Myocyte (in vitro differentiated cells): ENCODE measurements at regions not wholly inside any gene's neighbourhood (a gene's known extent, or its start where the extent isn't known, plus 50 kb on each side); places are given as distances from the start of the nearest gene placed in this dataset.
"Not testable (repeated sequence)": the region's sequence is repeated elsewhere in the genome, so short reads cannot be mapped to it uniquely, and the experiment has no call there.

ENCODE experiments used
- DNase-seq: peaks from one replicate; pipeline ENCODE4 v3.0.0-alpha.2; 2012; ENCODE audit warnings: low read depth

DNA sequence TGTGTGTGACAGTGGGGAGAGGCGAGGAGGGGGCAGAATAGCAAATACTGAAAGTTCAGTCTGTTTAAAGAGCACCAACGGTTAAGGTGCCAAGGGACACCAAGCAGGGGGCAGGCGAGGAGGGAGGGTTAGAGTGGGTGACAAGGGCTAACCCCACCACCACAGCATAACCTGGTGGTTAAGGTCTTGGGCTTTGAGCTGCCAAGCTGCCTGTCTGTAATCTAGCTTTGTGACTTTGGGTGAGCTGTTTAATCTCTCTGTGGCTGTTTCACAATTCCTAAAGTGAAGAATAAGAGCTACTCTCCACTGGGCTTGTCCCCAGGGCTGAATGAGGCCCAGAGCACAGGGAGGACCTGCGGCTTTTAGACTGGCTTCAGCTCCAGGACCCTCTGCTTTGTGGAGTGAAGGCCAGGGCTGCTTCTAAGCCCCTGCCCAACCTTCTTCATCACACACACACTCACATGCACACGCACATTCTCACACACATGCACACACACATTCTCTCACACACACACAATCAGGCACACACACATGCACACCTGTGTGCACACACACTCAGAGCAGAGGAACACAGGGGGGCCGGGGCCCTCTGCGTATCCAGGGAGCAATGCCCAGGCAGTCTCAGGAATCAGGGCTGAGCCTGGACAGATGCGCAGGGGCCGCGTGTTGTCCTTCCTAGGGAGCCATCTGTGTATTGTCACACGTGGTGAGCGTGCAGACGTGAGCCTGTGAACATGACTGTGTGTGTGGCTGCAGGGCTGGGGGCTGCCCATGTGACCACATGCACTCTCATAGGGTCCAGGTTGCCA lies 101.6 kb upstream of the TARDBP start:
- no peak for DNase-seq

DNA sequence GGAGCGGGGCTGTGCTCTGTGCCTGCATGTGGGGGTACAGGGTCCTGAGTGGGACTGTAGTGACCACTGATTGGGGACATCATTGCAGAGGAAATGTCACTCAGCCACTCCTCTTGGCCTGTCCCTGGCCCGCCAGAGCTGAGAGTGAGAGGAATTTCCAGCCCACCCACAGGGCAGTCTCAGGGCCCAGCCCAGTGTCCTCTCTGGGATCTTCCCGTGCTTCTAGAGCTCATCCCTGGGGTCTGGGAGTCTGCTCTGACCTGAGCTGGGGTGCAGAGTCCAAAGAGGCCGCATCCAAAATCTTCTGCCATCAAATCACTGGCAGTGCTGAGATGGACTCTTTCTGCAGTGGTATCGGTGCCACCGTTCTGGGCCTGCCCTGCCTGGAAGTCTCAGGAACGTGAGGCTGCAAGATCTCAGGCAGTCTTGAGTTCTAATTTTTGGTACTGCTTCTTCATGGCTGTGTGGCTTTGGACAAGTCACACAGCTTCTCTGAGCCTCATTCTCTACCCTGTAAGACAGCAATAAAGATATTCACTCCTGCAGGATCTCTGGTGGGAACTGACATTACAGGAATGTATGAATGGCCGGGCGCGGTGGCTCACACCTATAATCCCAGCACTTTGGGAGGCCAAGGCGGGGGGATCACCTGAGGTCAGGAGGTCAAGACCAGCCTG lies 100.8 kb upstream of the TARDBP start:
- no peak for DNase-seq

DNA sequence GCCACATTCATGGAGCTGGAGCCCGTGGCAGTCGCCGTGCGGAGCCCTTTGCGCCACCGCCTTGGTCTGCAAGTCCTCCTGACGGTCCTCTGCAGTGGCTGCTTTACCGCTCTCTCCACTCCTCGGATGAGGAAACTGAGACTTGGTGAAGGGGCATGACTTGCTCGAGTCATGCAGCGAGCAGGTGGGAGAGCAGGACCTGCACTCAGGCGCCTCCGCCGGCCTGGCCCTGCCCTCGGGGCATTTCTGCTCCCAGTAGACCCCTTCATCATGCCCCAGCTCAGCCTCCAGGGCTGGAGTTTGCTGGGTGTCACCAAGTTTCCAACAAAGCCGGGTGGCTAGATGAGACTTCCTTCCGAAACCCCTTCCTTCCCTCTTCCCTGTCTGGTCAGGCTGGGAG lies 100.0 kb upstream of the TARDBP start:
- DNase-seq, result no peak

DNA sequence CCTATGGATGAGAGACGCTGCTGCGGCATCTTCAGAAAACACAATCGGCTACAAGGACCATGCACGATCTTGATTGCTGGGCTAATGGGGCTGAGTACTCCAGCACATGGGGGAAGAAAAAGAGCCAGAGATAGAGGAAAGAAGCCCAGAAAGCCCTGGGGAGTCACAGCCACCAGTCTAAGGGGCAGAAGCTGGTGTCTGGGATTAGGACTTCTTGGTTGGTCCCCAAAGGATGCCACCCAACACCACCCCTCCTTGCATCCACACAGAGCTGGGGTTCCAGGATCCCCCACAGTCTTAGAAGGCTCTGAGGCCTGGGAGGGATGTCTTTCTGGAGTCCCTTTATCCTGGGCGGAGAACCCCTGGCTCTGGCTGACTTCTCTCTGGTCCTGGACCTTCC lies 98.4 kb upstream of the TARDBP start:
- DNase-seq, result no peak

DNA sequence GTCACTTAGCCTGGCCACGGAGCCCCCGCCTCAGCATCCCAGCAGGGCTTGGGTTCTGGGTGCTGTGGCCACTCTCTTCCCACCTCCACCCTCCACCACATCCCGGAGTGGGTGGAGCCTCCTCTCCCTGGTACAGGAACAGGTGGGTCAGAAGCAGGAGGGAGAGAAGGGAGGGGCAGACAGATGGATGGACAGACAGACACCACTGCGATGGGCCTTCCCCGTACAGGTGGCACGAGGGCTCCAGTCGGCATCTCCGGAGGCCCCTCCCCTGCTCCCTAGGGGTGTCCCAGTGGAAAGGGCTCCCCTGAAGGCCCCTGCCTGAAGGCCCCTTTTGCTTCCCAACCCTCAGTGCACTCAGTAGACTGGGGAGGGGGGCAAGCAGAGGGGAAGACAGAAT lies 96.9 kb upstream of the TARDBP start:
- DNase-seq, result no peak

DNA sequence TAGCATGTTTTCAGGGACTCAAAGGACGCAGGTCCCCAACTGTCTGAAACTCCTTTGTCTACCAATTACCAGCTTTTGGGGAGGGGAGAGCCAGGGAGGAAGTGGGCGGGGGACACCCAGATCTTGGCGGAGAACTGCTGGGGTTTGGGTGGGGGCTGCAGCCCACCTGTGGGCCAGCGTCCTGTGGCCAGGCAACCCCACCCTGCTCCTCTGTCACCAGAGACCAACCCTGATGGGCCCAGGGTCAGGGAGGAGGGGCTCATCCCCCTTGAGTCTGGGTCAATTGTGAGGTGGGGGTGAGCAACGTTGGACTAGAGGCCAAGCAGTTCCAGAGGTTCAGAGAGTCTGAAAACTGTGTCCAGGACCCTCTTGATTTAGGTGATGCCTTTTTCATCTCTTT lies 96.1 kb upstream of the TARDBP start:
- no peak for DNase-seq

DNA sequence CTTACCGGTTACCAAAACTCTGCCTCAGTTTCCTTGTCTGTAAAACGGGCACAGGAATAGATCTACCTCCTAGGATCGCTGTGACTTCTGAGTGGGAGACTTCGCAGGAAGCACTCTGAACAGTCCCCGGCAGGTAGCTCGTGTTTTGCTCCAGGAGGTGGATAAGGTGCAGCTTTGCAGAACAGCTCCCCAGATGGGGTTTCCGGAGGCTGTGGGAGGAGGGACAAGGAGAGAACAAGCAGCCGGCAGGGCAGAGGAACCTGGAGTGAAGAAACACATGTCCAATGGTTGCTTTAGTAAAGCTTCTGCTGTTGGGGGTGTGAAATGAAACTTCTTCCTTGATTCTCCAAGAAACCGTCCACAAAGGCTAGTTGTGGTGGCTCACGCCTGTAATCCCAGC lies 95.5 kb upstream of the TARDBP start:
- DNase-seq, result no peak

DNA sequence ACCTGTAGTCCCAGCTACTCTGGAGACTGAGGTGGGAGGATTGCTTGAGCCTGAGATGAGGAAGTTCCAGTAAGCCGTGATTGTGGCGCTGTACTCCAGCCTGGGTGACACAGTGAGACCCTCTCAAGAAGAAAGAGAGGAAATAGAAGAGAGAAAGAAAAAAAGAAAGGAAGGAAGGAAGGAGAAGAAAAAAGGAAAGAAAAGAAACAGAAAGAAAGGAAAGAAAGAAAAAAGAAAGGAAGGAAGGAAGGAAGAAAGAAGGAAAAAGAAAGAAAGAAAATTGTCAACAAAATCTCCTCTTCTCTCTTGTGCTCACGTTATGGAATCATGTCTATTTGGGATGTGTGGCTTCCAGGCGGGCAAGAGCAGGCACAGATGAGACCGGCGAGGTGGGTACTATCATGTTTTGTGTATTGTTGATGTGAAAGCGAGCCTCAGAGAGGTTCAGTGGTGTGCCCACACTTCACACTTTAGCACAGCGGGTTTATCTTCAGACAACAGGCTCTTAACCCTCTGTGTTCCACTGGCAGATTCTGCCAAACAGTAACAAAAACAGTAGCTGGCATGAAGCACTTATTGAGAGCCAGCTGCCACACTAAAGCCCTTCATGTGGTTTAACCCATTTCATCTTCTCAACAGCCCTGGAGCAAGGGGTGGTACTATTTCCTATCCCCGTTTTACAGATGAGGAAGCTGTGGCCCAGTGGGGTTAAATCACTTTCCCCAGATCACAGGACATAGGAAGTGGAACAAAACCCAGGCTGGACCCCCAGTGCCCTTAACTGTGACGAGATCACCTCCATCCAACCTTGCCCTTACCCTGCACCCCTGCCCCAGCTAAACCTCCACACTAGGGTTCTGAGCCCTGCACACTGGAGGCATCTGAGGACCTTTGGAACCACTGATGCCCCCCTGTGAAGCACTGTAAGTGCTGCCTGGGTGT lies 94.7 kb upstream of the TARDBP start:
- DNase-seq, result peak; percentile 38

DNA sequence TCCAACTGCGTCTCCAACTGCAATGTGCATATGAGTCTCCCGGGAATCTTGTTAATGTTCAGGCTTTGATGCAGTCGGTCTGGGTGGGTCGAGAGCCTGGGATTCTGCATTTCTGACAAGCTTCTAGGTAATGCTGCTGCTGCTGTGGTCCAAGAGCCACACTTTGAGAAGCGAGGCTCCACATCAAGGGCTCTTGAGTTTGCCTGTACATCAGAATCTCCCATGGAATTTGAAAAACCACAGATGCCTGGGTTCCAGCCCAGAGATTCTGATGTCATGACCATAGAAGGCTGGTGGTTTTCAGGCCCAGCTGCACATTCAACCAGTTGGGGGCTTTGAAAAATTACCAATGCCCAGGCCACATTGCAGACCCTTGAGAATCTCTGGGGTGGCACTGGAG lies 93.9 kb upstream of the TARDBP start:
- peak; percentile 61 for DNase-seq

DNA sequence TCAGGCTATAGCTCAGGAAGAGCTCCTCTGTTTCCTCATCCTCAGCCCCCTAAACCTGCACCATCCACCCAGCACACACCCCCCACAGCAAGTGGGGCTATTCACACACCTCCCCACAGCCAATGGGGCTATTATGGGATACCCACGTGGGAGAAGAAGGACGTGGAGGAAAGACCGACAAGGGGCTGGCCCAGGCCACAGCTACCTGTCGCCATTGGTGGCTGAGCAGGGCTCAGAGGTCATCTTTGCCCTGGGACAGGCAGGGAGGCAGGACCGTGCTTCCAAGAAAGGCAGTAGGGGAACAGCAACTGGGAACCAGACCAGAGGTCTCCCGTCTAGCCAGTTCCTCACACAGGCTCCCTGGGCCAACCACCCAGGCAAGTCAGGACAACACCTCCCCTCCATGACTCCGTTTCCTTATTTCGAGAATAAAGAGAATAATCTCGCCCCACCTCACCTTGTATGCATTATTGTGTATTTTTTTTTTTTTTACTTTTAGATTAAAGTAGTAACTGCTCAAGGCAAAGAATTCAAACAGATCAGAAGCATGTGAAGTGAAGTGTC lies 92.3 kb upstream of the TARDBP start:
- DNase-seq, result no peak

DNA sequence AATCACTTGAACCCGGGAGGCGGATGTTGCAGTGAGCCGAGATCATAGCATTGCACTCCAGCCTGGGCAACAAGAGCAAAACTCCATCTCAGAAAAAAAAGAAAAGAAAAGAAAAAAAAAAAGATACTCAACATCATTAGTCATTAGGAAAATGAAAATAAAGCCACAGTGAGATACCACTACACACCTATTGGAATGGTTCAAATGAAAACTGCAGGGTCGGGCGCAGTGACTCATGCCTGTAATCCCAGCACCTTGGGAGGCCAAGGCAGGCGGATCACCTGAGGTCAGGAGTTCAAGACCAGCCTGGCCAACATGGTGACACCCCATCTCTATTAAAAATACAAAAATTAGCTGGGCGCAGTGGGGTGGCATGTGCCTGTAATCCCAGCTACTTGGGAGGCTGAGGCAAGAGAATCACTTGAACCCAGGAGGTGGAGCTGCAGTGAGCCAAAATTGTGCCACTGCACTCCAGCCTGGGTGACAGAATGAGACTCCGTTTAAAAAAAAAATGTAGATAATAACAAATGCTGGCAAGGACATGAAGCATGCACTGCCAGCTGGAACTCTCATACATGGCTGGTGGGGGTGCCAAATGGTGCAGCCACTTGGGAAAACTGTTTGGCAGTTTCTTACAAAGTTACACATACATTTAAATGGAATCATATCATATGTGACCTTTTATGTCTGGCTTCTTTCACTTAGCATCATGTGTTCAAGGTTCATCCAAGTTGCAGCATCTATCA lies 90.0 kb upstream of the TARDBP start:
- DNase-seq, result not testable (repeated sequence)

DNA sequence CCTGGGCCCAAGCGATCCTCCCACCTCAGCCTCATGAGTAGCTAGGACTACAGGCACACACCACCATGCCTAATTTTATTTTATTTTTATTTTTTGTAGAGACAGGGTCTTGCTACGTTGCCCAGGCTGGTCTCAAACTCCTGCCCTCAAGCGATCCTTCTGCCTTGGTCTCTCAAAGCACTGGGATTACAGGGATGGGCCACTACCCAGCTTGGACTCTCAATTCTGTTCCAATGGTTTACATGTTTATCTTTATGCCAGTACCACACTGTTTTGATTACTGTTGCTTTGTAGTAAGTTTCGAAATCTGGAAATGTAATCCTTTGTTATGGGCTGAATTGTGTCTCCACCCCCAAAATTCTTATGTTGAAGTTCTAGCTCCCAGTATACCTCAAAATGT lies 88.4 kb upstream of the TARDBP start:
- no peak for DNase-seq

DNA sequence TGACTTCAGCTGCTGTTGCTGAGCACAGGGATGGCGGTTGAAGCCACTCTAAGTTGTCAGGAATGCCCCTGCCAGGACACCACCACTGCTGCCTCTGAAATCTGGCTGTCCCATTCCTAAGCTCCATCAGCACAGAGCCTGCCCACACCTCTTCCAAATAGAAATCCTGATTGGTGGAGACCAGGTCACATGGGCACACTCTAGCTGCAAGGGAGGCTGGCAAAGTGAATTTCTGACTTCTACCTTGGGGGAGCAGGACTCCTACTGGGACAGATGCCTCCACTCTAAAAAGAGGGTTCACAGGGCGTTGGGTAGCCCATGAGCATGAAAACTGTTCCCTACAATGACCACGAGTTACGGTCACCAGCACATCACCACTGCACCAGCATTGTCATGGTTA lies 83.8 kb upstream of the TARDBP start:
- DNase-seq, result no peak

DNA sequence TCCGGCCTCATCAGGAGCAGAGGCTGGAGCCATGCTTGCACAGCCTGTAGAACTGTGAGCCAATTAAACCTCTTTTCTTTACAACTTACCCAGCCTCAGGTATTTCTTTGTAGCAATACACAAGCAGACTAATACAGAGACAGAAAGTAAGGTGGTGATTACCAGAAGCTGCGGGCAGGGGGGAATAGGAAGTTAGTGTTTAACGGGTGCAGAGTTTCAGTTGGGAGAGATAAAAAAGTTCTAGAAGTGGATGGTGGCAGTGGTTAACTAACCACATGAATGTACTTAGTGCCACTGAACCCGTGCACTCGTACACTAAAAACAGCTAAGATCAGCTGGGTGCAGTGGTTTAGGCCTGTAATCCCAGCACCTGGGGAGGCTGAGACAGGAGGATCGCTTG lies 80.4 kb upstream of the TARDBP start:
- no peak for DNase-seq

DNA sequence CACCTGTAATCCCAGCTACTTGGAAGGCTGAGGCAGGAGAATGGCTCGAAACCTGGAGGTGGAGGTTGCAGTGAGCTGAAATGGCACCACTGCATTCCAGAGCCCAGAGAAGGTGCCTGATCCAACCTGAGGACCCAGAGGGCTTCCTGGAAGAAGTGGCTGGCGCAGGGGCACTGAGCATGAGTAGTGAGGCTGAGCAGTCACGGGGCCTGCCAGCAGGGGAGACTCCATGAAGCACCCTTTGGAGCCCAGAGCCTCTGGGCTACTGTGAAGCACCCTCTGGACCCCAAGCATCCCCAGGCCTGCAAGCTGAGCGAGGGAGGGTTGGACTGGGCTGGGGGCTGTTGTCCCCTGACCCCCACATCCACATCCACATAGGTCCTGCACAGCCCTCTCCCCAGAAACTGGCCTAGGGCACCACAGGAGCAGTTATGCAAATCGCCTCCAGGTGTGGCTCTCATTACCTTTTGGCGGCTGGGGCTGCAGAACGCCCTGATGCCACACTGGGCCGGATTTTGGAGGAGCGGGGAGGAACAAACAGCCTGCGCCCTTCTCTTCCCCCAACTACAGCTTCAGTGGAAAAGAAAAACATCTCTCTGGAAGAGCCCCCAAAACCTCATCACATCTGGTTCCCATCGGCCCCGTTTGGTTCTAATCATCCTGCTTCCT lies 78.2 kb upstream of the TARDBP start:
- no peak for DNase-seq

DNA sequence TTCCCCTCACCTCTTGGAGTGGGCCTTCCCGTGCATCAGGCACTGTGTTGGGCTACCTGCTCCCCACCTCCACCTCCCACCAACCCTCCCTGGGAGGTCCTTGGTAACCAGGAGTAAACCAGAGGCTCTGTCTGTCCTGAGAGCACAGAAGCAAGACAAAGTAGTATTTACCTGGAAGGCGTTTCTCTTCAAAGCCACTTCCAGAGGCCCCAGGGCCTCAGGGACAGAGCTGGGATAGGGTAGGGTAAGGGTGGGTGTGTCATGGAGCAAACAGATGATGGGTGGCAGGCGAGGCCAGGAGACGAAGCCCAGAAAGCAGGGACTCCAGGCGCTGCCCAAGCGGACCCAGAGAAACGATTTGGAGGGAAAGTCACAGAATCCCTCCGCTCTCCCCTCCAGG lies 77.2 kb upstream of the TARDBP start:
- no peak for DNase-seq

DNA sequence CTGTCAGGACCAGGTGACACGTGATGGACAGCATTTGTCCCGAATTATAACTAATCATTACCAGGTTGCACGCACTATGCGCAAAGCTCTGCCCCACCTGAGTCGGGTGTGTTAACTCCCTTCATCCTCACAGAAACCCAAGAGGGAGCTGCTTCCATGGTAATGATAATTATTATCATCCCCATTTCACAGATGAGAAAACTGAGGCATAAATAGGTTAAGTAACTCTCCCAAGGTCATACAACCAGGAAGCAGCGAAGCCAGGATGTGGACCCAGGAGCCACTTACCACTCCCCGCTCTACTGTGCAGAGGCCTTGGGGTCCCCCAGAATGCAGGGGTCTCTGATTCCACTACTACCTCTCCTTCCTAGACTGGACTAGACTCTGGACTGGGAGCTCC lies 76.7 kb upstream of the TARDBP start:
- no peak for DNase-seq

DNA sequence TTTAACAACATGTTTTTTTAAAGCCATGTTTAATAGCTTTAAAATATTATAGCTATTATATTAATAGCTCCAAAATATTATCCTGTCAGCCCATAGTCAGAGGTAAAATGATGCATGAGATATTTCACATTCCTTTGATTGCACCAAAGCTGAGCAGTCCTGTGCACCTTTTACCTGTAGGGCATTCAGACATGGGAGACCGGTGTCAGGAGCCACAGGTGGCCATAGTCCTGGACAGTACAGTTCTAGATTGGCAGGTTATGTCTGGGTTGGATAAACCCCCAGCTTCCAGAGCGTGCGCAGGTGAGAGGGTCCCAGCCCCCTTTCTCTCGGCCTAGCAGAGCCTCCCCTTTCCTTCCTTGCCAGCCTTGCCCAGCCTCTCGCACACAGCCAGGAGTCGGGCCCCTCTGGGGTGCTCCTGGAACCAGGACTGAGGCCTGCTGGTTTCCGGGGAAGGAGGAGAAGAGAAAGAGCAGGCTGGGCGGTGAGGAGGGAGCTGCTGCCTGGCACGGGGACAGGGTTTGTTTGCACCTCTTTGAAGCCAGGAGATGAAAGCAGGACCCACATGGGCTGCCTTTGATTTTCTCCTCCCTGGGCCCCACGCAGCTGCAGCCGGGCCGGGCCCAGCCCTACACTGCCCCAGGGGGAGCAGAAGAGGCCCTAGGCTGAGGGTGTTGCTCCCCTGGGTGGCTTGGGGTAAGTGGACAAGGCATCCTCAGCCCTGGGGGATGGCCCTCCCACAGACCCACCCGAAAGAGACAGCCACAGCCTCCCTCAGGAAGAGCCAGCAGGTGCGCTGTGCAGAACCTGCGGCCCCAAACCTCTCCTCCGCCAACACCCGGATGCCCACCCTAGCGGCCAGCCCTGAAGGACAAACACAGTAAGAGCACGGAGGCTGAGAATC lies 75.2 kb upstream of the TARDBP start:
- no peak for DNase-seq

DNA sequence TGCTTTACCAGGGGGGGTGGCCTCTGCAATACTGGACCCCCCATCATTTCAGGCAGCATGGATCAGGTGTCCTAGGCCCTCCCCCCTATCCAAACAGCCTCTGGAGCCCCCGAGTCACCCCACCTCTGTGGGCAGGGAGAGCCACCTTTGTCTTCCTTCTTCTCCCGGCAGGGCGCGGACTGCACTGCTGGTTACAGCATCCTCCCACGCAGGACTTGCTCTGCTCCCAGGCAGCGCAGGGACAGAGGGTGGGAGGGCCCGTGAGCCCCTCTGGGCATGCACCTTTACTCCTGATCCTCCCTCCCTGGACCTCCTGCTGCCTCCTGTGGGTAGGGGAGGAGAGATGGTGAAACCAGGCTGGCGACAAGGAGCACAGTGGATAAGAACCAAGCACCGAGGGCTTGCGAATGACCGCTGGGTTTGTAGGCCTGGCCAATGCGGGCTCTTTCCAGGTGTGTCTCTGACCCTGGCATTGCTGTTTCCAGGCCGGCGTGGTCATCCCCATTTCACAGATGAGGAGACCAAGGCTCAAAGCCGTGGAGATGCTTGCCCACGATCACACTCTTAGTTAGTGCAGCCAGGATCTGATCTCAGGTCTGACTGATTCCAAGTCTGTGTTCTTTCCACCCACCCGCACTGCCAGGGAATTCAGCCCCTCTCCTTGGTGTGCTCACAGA lies 73.6 kb upstream of the TARDBP start:
- no peak for DNase-seq
